HFFc6 (cell line): ENCODE measurements at regions not wholly inside any gene's neighbourhood (a gene's known extent, or its start where the extent isn't known, plus 50 kb on each side); places are given as distances from the start of the nearest gene placed in this dataset.
"Not testable (repeated sequence)": the region's sequence is repeated elsewhere in the genome, so short reads cannot be mapped to it uniquely, and the experiment has no call there.

Source experiments
- DNase-seq: peaks from one replicate; pipeline ENCODE4 v3.0.0-alpha.2; 2018
- H3K27ac Mint-ChIP-seq: 2 replicates; pipeline ENCODE4 v1.8.0; 2020; ENCODE audit warnings: mild to moderate bottlenecking, mixed read lengths
- H3K27me3 Mint-ChIP-seq: 2 replicates; pipeline ENCODE4 v1.8.0; 2021; ENCODE audit warnings: mild to moderate bottlenecking, moderate library complexity, mixed read lengths; ENCODE audit not compliant: insufficient read depth
- H3K36me3 Mint-ChIP-seq: 2 replicates; pipeline ENCODE4 v1.8.0; 2021; ENCODE audit warnings: low read depth, mixed read lengths
- H3K4me1 Mint-ChIP-seq: 2 replicates; pipeline ENCODE4 v1.8.0; 2020; ENCODE audit warnings: low read depth, mixed read lengths
- H3K4me3 Mint-ChIP-seq: 2 replicates; pipeline ENCODE4 v1.8.0; 2020; ENCODE audit warnings: mild to moderate bottlenecking, moderate library complexity, mixed read lengths
- H3K9me3 Mint-ChIP-seq: 2 replicates; pipeline ENCODE4 v1.8.0; 2020; ENCODE audit warnings: mild to moderate bottlenecking, mixed read lengths
- TF ChIP-seq, protein P1 (sequence below): fragments of 200-600 bp; sonication (generic); IDR thresholded peaks from 2 replicates; pipeline ENCODE4 v1.5.0; 2021; ENCODE audit warnings: antibody characterized with exemption, mild to moderate bottlenecking

DNA sequence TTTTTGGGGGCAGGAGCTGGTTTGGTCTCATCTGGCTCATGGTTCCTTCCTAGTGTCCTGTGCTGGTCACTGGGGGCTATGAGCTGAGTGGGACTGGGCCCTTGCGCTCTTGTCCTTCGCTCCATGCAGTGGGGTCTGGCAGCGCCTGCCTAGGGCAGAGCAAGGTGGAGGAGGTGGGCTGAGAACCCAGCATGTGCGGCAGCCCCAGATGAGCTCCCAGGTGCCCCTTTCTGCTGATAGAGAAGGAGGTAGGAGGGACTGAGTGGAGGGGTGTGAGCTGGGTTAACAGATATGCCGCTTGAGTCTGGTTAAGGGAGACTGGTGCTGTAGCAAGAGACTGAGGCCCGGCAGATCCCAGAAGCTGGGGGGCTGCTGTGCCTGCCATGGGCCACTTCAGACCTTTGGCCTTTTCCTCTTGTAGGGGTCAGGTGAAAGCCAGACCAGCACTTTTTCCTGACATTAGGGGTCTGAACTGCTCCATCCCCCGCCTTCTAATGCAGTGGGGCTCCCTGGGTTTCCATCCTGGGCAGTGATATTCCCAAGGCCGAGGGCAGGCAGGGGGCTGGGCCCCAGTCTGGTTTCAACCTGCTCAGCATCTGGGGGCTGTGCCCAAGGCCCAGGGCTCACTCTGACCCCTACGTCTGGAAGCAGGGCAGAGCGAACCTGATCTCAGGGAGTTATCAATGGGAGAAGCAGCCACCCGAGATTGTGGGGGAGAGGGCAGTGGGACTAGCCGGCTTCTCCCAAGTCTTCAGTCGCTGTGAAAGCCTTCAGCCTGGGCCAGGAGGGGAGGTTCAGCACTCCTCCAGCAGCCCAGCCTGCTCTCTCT, 62.9 kb upstream of the PRR23C start:
- H3K36me3 Mint-ChIP-seq = no peaks in the 10 kb centered on the region
- no peak overlapping the region for H3K4me3 Mint-ChIP-seq
- H3K9me3 Mint-ChIP-seq = no peaks in the 10 kb centered on the region
- H3K27ac Mint-ChIP-seq = no peak overlapping the region
- H3K4me1 Mint-ChIP-seq = peaks cover 6% of the 10 kb centered on the region; the same call in 1 of the 2 replicates
- TF ChIP-seq, protein P1, sequence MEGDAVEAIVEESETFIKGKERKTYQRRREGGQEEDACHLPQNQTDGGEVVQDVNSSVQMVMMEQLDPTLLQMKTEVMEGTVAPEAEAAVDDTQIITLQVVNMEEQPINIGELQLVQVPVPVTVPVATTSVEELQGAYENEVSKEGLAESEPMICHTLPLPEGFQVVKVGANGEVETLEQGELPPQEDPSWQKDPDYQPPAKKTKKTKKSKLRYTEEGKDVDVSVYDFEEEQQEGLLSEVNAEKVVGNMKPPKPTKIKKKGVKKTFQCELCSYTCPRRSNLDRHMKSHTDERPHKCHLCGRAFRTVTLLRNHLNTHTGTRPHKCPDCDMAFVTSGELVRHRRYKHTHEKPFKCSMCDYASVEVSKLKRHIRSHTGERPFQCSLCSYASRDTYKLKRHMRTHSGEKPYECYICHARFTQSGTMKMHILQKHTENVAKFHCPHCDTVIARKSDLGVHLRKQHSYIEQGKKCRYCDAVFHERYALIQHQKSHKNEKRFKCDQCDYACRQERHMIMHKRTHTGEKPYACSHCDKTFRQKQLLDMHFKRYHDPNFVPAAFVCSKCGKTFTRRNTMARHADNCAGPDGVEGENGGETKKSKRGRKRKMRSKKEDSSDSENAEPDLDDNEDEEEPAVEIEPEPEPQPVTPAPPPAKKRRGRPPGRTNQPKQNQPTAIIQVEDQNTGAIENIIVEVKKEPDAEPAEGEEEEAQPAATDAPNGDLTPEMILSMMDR = no peak
- peaks cover 16% of the 10 kb centered on the region for H3K27me3 Mint-ChIP-seq
- no peak for DNase-seq

DNA sequence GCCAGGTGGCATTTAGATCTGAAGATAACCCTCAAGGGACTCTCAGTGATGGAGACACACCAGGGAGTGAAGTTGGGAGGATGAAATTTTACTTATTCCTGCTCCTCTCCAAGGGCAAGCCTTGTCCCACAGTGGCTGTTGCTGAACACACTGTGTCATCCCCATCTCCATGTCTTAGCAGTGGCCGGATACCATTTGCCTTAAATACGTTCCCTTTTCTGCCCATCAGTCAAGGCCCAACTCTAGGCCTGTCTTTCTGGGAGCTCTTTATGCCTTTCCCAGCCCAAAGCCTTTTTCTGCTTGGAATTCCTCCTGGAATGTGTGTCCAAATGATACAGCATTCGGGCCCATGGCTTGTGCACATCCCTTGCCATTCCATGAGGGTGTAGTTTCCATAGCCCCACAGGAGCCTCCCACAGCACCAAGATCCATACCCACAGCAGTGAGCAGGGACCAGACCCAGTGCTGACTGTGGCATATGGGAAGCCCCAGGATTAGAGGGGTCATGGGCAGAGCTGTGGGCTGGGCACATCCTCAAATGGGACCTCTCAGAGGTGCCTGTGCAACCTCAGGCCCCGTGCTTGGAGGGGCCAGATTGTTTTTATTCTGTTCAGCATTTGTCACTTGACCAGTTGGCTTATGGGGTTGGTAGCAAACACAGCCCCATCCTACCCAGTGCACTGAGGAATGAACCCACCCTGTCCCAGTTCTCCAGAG, 63.7 kb upstream of the PRR23C start:
- Mint-ChIP-seq H3K36me3 (no peaks in the 10 kb centered on the region), H3K4me1 (peaks cover 6% of the 10 kb centered on the region; the same call in 1 of the 2 replicates), H3K27me3 (peaks cover 15% of the 10 kb centered on the region), H3K4me3 (no peak overlapping the region), H3K27ac (no peak overlapping the region), H3K9me3 (no peaks in the 10 kb centered on the region)
- TF ChIP-seq, protein P1 = no peak
- no peak for DNase-seq

DNA sequence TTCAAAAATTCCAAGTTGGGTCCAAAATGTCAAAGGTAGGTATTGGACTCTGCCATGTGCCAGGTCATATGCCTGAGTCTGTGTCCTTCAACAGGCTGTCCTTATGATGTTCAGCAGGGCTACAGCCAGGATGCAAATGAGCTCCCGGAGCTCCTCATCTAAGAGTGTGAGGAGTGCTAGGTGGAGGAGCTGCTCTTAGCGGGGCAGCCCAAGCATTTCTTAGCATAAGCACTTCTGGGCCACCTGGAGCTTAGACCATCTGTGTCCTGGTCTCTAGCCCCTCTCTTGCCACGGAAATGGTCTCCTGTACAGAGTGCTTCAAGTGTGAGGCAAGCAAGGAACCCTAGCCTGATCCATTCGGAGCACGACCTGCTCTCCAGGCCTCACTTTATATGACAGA, 64.6 kb upstream of the PRR23C start:
- peaks cover 6% of the 10 kb centered on the region; the same call in 1 of the 2 replicates for H3K4me1 Mint-ChIP-seq
- no peaks in the 10 kb centered on the region for H3K9me3 Mint-ChIP-seq
- TF ChIP-seq, protein P1 = no peak
- H3K36me3 Mint-ChIP-seq = no peaks in the 10 kb centered on the region
- no peak overlapping the region for H3K4me3 Mint-ChIP-seq
- DNase-seq = no peak
- H3K27me3 Mint-ChIP-seq = peaks cover 15% of the 10 kb centered on the region
- no peak overlapping the region for H3K27ac Mint-ChIP-seq

DNA sequence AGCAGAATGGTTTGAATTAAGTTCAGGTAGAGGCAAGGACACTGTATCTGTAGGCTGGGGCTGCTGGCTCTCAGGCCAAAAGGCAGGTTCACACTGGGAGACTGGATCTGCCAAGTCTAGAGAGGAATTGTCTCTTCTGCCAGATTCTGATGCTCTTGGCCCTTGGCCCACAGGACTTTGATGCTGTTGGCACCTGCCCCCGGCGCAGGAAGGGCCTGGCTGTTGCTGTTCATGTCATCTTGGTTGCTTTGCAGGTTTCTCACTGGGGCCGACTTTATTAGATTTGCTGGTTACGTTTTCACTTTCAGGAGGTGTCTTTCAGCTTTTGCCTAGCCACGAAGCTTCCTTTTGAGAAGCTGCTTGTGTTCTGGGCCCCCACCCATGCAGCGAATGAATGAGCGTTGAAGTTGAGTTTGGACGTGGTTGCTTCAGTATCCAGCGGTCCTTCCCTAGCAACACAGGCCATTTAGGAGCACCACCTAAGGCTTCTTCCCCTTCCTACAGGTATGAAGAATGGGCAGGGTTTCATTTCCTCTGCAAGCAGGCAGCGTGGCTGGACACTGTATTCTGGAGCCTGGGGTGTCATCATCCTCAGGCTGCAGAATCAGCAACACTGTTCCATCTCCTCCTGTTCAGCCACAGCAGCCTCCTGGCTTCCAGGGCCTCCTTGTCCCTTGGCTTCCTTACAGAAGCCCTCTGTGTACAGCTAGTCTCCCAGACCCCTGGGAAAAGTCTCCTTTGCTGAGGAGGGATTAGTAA, 65.6 kb upstream of the PRR23C start:
- TF ChIP-seq, protein P1 = no peak
- Mint-ChIP-seq H3K36me3 (no peaks in the 10 kb centered on the region), H3K27ac (no peak overlapping the region), H3K4me3 (no peak overlapping the region), H3K9me3 (no peaks in the 10 kb centered on the region), H3K4me1 (peaks cover 6% of the 10 kb centered on the region; the same call in 1 of the 2 replicates), H3K27me3 (peaks cover 12% of the 10 kb centered on the region)
- DNase-seq = no peak

DNA sequence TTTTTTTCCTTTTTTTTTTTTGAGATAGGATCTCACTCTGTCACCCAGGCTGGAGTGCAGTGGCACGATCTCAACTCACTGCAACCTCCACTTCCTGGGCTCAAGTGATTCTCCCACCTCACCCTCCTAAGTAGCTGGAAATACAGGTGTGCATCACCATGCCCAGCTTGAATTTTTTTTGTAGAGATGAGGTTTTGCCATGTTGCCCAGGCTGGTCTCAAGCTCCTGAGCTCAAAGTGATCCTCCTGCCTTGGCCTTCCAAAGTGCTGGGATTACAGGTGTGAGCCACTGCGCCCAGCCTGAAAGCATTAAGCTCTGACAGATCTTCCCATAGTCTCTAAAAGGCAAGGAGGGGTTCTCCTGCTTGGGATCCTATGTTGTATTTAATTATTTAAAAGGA, 66.2 kb upstream of the PRR23C start:
- peaks cover 11% of the 10 kb centered on the region for H3K27me3 Mint-ChIP-seq
- H3K4me3 Mint-ChIP-seq, H3K36me3 Mint-ChIP-seq, H3K27ac Mint-ChIP-seq, H3K9me3 Mint-ChIP-seq, DNase-seq, H3K4me1 Mint-ChIP-seq: not testable (repeated sequence)
